HG03159 (cell line): ENCODE measurements at regions not wholly inside any gene's neighbourhood (a gene's known extent, or its start where the extent isn't known, plus 50 kb on each side); places are given as distances from the start of the nearest gene placed in this dataset.
"Not testable (repeated sequence)": the region's sequence is repeated elsewhere in the genome, so short reads cannot be mapped to it uniquely, and the experiment has no call there.

Source experiments
- ATAC-seq: cut with Tn5 transposase; IDR thresholded peaks from one replicate; pipeline ENCODE4 v1.9.1; 2021; ENCODE audit warnings: mild to moderate bottlenecking, moderate library complexity; ENCODE audit not compliant: unreplicated experiment

DNA sequence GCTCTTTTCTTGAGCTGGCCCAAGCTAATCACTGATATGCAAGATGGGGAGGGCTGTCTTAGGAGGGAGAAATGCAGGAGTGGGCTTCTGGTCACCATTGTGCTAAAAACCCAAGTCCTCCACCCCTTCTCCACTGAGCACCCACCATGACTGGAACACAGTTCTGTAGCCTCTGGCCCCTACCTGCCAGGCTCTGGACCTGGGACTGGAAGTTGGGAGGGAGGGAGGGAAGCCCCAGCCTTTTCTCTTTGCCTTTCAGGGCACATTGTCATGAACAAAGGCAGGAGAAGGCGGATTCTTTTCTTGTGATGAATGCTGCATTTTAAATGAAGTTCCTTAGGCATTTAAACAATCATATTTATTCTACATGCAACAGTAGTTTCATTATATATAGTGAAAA lies 559.1 kb upstream of the TRPC7 start:
- no peak for ATAC-seq

DNA sequence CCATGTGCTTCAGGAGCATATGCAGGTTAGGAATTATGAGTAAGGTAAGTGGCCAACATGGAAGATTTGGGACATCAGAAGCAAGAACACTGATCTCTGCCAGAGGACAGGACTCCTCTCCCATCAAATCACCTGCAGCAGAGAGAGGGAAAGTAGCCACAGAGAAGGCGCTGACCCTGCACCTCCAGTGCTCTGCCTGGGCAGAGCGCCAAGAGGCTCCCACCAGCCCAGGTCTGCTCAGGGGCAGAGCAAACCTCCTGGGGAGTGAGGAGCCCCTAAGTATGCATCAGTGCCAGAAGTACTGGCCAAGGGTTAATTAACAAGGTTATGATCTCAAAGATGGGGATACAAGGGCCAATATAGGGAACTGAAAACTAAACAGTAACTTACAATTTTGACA lies 545.3 kb upstream of the TRPC7 start:
- ATAC-seq: no peak

DNA sequence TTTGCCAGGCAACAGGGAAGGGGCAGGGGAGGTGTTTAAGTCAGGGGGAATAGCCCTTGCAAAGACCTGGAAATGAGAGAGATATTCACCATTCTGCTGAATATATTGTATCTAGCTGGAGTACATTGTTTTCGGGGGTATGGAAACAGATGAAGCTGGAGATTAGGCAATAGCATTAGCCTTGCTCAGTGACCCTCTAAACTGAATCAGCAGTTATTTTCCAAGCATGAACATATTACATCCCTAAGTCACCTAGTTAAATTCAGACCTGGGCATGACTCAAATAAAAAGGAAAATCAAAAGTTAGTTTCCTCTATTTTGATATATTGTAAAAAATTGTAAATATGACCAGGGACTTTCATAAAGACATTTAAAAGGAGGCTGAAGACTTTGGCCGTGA lies 544.6 kb upstream of the TRPC7 start:
- ATAC-seq: no peak

DNA sequence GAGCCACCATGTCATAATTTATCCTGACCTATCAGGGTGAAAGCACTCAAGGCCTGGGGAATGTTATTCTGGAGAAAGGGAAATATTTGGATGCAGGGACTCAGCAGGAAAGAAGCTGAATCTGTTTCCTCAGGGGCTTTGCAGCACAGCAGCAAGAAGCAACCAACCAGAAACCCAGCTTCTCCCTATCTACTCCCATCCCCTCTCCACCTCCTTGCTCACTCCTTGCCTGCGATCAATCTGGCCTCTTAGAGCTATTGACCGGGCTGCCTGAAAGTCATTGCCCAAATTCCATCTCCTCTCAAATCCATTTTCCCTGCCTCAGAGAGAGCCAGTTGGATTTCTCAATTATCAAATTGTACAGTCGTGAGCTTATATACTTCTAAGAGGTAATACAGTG lies 542.0 kb upstream of the TRPC7 start:
- ATAC-seq: no peak

DNA sequence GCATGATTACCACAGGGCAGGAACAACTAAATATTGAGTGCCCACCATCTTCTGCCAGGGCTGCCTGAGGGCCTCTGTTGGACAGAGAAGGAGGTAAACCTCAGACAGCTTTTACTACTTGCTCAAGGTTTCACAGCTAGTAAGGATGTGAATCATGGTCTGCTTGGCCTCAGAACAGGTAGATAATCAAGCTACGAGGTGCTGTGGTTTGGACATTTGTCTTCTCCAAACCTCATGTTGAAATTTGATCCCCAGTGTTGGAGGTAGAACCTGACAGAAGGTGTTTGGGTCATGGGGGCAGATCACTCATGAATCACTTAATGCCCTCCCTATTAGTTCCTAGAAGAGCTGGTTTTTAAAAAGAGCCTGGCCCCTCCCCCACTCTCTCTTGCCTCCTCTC lies 541.2 kb upstream of the TRPC7 start:
- ATAC-seq: no peak

DNA sequence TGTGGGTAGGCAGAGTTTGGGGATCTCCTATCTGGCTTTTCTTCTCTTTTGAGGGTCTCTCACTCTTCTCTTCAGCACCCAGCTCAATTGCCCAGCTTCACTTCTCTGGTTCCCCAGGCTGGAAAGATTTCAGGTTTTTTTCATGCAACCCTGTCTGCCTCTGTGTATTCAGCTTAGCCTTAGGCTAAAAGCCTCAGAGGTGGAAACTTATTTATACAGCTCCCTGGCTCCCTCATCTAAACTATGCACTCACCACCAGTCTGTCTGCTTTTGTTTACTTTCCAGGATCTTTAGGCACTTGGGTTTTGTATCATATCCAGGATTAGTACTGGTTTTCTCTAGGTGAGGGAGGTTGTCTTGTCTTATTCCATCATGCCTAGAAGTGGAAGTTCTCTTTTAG lies 540.2 kb upstream of the TRPC7 start:
- ATAC-seq: no peak

DNA sequence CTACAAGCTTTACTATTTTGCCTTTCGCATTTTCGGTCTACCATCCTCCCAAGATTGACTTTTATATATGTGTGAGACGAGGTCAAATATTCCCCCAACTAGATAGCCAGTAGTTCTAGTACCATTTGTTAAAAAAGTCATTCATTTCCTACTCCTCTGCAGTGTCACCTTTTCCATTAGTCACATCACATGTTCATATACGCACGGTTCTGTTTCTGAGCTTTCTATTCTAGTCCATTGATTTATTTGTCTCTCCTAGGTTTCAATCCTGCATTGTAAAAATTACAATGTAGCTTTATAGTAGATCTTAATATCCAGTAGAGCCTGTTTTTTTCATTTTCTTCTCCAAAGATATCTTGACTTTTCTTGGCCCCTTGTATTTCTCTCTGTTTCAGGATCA lies 528.7 kb upstream of the TRPC7 start:
- ATAC-seq: no peak

DNA sequence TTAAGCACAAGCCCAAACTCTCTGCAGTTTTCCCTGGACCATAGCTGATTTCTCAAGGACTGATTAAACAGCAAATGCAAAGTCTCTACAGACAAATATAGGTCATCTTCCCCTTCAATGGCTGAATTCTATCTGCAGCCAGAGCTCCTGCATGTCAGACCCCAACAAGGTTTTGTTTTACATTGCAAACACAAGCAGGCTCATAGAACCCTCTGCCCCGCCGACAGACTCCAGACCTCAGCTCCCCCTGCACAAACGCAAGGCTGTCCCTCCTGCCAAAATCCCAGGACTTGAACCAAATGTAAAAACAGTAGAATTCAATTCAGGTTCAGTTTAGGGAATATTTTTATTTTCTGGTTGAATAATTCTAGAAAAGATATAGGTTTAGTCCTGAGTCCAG lies 526.7 kb upstream of the TRPC7 start:
- no peak for ATAC-seq

DNA sequence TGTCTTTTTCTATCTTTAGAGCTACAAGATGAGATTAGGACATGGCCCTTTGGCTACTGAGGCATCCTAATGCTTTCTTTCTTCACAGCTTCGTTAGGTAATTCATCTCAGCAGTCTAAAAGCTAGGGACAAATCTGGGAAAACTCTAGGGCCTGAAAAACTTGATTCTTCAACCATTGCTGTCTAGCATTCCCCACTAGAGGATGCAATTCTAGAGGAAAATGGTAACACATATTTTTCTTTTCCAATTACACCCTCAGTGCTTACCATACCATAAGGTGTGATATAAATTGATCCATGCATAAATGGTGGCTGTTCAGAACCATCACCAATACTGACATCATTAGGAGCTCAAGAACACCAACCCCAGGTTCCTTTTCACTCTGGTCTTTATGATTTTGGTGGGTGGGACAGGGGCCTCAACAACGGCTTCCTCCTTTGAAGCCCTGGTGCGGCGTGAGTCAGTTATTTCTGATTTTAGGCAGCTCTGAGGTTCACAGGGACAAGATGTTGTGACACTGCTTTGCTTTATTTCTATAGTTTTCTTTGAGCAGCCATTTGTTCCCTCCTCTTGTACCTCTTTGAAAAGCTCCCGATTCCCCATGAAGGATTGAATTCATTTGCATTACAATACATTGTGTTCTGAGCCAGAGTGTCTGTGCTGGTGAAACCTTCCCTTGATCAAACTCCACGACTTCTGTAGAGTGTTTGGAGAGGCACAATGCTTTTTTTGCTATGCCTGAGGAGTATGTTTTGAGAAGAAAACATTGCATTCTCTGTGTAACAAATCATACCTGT lies 526.0 kb upstream of the TRPC7 start:
- no peak for ATAC-seq

DNA sequence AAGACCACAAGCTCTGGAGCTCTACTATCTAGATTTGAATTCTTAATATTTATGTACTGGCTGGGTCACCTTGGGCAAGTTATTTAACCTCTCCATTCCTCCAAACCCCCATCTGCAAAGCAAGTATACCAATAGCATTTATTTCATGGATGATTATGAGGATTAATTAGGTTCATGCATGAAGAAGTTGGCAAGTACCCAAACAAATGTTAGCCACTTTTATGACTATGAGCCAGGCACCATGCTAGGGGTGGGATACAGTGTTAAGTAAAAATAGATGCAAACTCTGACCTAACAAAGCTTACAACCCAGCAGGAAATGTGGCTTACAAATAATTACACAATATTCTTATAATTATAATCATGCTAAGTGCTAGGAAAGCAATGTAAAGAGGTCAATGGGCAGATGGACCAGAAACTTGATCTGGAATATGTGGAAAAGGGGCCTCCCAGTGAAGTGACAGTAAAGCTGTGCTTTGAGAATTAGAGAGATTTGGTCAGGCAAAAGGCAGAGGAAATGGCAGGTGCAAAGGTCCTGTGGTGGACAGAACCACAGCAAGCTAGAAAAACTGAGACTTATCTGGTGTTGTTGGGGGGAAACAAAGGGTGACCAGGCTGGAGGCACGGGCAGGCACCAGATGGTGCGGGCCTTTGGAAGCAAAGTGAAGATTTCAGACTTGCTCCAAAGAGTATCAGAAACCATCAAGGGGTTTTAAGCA lies 525.2 kb upstream of the TRPC7 start:
- ATAC-seq: no peak

DNA sequence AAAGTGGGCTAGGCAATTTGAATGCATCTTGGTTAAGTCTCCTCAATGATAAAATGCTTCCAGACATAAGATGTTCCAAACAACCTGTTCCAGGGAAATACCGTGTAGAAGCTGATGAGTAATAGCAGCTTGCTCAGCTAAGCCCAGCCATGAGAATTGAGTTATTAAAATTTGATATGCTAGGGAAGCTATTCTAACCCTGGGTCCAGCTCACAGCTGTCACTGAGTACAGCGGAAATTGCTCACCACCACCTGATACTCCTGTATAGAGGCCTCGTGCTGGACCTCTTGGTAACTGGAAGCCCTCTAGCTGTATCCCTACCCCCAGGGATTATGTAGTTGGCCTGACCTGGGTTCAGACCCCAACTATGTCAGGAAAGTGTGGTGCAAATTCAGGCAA lies 521.3 kb upstream of the TRPC7 start:
- ATAC-seq: no peak

DNA sequence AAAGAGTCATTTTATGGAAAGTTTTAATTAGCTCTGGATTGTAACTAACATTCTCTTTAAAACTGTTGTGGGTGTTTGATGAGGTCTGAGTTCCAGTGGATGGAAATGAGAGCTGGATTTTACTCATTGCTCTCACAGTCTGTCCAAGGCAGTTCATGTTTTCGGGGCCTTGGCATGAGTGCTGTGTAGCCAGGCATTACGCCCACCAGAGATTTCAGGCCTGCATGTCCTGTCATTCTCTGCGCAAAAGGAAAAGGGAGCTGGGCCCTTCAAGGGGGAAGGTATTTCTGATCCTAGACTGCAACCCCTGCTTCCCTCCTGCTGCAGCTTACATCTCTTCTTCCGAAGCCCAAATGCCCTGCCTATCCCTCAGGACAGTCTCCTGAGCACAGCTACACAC lies 499.6 kb upstream of the TRPC7 start:
- ATAC-seq: no peak

DNA sequence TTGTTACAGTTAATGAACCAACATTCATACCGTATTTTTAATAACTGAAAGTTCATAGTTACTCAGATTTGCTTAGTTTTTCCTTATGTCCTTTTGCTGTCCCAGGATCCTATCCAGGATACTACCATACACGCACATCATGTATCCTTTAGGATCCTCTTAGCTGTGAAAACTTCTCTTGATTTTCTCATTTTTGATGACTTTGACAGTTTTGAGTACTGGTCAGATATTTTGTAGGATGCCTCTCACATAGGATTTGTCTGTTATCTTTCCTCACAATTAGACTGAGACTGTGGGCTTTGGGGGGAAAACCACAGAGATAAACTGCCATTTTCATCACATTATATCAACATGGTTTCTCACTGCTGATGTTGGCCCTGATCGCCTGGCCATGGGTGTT lies 491.3 kb upstream of the TRPC7 start:
- no peak for ATAC-seq

DNA sequence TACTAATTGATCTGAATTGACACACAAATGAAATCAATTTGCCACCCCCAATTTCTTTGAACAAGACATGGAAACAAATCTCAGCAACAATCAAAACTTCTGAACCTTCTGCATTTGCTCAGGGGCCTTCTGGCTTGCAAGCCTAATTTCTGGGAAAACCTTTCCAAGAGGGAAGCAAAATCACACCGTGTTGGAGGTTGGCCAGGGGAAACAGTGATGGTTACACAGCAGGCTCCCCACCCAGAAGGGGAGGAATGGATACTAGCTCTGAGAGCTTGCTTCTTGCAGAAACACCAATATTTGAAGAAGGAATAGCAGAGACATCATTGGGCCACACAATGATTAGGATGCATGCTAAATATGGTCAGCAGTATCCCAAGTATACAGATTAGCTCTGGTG lies 488.6 kb upstream of the TRPC7 start:
- ATAC-seq: no peak

DNA sequence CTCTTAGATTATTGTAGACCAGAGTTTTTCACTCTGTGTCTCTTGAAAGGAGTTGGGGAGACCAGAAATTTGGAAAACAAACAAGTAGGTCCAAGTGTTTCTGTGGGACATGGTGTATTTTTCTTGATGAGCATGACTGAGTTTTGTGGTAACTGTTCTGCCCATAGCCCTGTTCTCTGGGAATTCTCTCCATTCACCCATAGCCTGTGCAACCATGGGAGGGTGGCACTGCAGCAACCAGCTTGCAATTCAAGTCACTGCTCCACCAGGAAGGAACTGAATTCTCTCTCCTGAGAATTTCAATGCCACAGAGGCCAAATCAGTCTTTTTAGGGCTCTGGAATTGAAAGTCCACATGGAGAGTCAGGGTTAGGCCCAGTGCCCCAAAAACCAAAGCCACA lies 475.3 kb upstream of the TRPC7 start:
- no peak for ATAC-seq

DNA sequence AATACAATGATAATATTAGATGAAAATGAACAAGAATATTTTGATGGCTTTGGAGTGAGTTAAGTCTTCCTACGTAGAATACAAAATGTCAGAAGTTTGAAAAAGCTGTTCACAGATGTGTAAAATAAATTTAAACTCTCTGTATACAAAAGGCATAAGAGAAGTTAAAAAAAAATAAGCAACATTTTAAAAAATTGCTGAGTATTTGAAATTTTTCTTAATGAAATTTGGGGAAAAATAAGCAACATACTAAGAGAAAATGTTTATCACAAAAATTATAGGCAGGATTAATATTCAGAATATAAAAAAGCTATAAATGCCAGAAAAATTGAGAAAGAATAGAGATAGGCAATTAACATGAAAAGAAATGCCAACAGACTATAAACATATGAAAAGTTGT lies 470.7 kb upstream of the TRPC7 start:
- no peak for ATAC-seq

DNA sequence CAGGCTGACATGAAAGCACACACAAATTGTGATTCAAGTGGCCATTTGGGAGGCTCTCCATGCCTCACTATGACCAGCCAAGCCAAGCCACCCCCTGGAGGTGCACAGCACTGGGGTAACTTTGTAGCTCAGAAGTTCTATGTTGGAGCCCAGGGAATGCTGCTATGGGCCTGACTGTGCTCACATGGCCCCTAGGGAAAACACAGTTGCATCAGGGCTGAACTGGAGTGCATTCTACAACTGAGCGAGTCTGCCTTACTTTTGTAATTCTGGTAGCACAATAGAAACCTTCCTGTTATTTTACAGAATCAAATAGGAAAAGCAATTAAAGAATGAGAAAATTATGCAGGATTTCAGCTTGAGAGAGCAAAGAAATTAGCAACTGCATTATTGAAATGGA lies 455.5 kb upstream of the TRPC7 start:
- ATAC-seq: no peak

DNA sequence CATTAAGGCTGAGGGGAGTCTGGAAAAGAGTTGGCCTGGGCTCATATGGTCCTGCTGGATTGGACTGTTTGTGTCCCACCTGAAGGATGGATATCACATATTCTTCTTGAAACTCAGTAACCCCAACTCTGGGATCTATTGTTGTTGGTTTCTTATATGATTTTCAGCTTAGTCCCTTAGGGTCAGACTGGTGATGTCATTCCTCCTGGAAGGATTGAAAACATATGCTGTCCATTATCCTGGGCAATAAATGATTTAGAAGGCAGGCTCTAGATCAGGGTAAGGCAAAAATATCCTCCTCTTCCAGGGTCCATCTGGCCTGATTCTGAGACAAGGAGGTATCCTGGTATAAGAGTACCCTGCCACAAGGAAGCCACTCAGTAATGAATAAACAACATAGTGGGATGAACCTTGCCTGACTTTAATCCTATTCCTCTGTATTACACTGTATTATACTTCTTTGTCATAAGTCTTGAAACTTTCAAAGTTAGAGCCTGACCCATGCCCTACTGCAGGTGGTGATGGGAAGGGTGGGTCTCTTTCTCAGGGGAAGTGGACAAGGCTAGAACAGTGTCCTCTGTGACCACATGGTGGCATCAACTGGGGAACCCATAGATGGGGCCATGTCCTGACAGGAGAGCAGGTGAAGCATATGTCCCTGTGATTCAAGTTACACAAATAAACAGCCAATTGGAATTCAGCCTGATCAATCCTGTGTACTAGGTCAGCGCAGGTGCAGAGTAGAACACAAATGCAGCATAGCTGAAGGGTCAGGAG lies 454.4 kb upstream of the TRPC7 start:
- ATAC-seq: no peak

DNA sequence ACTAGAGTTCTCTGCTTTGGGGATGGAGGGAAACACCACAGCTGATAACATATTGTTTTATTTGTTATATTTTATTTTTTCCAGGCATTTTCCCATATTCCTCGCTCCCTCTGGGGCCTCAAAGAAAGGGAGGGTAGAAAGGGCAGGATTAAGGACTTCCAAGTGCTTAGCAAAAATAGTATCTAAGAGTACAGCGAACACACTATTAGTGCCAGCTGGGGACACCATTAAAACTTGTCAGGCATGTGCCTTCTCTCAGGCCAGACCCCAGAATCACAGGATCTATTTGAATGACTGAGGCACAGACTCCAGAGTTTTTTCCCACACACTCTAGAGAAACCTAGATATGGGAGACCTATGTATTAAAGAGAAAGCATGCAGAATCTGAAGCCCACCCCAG lies 451.0 kb upstream of the TRPC7 start:
- no peak for ATAC-seq

DNA sequence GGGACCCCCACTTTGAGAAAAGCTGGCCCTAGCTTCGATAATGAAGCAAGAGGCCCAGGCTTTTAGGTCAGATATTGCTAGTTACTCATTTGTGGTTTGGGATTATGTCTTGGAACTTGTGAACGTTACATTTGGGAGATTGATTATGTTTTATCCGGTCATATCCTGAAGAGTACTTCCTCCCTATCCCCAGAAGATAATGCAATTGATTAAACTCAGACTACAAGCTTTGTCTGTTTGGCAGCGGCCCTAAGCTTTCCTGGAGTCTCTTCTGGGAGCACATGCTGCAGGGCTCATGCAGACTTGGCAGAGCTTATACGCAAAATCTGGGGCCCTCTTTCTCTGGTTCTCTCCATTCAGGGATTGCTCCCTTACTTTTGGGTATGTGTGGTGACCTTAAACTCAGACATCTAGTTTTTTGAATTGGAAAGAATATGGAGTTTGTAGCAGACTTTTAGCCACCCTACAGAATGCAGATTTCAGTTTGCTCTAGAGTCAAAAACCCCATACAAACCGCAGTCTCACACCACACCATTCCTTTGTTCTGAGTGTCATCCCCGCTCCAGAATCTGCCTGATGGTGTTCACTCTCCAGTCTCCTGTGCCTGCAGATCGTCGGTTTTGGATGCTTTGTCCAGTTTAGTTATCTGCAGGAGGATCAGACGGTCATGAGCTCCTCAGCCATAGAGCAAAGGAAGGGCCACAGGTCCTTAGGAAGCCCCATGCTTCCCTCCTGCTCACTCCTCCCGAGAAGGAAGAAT lies 449.5 kb upstream of the TRPC7 start:
- no peak for ATAC-seq

DNA sequence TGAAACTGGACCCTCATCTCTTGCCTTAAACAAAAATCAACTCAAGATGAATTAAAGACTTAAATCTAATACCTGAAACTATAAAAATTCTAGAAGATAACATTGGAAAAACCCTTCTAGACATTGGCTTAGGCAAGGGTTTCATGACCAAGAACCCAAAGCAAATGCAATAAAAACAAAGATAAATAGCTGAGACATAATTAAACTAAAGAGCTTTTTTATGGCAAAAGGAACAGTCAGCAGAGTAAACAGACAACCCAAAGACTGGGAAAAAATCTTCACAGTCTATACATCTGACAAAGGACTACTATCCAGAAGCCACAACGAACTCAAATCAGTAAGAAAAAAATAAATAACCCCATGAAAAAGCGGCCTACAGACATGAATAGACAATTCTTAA lies 446.9 kb upstream of the TRPC7 start:
- ATAC-seq: not testable (repeated sequence)
